GM12873 (cell line): ENCODE measurements at regions not wholly inside any gene's neighbourhood (a gene's known extent, or its start where the extent isn't known, plus 50 kb on each side); places are given as distances from the start of the nearest gene placed in this dataset.

Experiments used
- CTCF ChIP-seq: IDR thresholded peaks from 2 replicates; pipeline ENCODE4 v1.5.1; 2012; ENCODE audit warnings: low read depth, mild to moderate bottlenecking, moderate library complexity, low read length, control low read depth; ENCODE audit not compliant: insufficient read depth; ENCODE audit errors: missing control alignments

GRCh38 chr3:151995091-151995490 is 121.6 kb downstream of the SUCNR1 start:
- TF ChIP-seq CTCF, result no peak

- TF ChIP-seq CTCF, result no peak
Measured at GRCh38 chr3:151998744-151999143, 125.3 kb downstream of the SUCNR1 start.

GRCh38 chr3:151999936-152000335 is 126.5 kb downstream of the SUCNR1 start:
- no peak for TF ChIP-seq CTCF

- no peak for TF ChIP-seq CTCF
Measured at GRCh38 chr3:152011812-152012735, 138.6 kb downstream of the SUCNR1 start.

- TF ChIP-seq CTCF, result no peak
Measured at GRCh38 chr3:152019508-152019907, 146.1 kb downstream of the SUCNR1 start.

- TF ChIP-seq CTCF, result no peak
Measured at GRCh38 chr3:152021951-152022461, 148.6 kb downstream of the SUCNR1 start.

GRCh38 chr3:152026033-152026556 is 152.7 kb downstream of the SUCNR1 start:
- TF ChIP-seq CTCF, result no peak
